ENCODE measurements at regions not wholly inside any gene's neighbourhood (a gene's known extent, or its start where the extent isn't known, plus 50 kb on each side); places are given as distances from the start of the nearest gene placed in this dataset.

DNA sequence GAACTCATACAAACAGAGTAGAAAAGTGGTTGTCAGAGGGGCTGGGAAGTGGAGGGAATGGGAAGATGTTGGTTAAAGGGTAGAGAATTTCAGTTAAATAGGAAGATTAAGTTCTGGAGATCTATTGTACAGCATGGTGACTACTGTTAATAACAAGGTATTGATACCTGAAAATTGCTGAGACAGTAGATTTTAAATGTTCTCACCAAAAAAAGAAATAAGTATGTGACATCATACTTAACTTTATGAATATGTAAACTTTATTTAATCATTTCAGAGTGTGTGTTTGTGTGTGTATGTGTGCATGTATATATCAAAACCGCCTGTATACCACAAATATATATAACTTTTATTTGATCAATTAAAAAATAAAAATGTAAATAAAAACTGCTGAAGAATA, 896.4 kb downstream of the TFAP2A start:
- H3K4me1 ChIP-seq (ENCODE audit: insufficient read depth, low read length), result peaks cover 8% of the 10 kb centered on the region; the same call in 1 of the 2 replicates
- H3K27me3 ChIP-seq (ENCODE audit: insufficient read depth, low read length), result no peaks in the 10 kb centered on the region
- H3K9ac ChIP-seq (ENCODE audit: low read depth, low read length), result no peak overlapping the region
- no peak overlapping the region for H3K27ac ChIP-seq (ENCODE audit: low read length)
- no peak overlapping the region for H3K4me3 ChIP-seq (ENCODE audit: low read length)
- H3K9me3 ChIP-seq (ENCODE audit: insufficient read depth, low read depth, low read length), result no peaks in the 10 kb centered on the region
- H3K36me3 ChIP-seq (ENCODE audit: insufficient read depth, low read depth, low read length), result no peaks in the 10 kb centered on the region

GRCh38 chr6:9517806-9518205, 897.1 kb downstream of the TFAP2A start:
- Histone ChIP-seq H3K36me3 (ENCODE audit: insufficient read depth, low read depth, low read length) (no peaks in the 10 kb centered on the region), H3K9ac (ENCODE audit: low read depth, low read length) (no peak overlapping the region), H3K27ac (ENCODE audit: low read length) (no peak overlapping the region), H3K27me3 (ENCODE audit: insufficient read depth, low read length) (no peaks in the 10 kb centered on the region), H3K4me3 (ENCODE audit: low read length) (no peak overlapping the region), H3K9me3 (ENCODE audit: insufficient read depth, low read depth, low read length) (no peaks in the 10 kb centered on the region), H3K4me1 (ENCODE audit: insufficient read depth, low read length) (peaks cover 8% of the 10 kb centered on the region; the same call in 1 of the 2 replicates)

DNA sequence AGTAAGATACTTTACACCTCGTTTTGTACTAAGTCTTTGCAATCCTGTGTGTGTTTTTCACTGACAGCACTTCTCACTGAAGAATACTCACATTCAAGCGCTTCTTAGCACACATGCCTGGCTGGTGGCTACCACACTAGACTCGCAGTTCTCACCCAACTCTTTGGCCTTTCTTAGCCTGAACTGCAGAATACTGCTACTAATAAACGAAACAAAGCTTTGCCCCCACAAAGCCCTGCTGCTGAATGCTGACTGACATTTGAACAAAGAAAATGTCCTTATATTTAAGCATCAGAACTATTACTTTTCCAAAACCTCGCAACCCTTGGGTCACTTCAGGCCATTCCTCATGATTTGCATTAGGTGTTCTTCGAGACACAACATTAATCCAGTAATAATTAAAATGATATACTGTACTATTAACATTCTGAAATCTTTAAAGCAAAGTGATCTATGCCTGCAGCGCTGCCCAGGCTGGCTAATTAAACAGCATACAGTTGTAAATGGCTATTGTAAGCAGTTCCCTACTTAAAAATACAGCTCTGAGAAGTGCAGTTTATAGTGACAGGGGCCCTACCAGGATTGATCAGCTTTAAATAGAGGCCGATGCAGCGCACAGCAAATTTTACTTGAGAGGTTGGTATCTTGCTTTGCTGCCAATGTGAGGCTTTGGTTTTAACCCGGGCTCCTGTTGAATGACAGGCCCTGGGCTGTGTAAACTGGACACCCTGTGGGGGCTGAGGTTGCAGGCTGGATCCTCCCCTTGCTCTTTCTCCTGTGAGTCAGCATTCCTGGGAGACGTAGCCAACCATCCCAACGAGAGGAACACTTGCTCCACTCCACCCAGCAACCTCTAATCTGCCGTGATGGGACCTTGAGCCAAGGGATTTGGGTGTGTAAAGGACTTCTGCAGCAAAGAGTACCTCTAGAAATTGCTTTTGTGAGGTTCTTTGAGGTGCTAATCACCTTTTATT, 899.0 kb downstream of the TFAP2A start:
- peaks cover 8% of the 10 kb centered on the region; the same call in 1 of the 2 replicates for H3K4me1 ChIP-seq (ENCODE audit: insufficient read depth, low read length)
- no peaks in the 10 kb centered on the region for H3K27me3 ChIP-seq (ENCODE audit: insufficient read depth, low read length)
- no peak overlapping the region for H3K9ac ChIP-seq (ENCODE audit: low read depth, low read length)
- no peak overlapping the region for H3K27ac ChIP-seq (ENCODE audit: low read length)
- H3K9me3 ChIP-seq (ENCODE audit: insufficient read depth, low read depth, low read length), result no peaks in the 10 kb centered on the region
- H3K4me3 ChIP-seq (ENCODE audit: low read length), result no peak overlapping the region
- H3K36me3 ChIP-seq (ENCODE audit: insufficient read depth, low read depth, low read length), result no peaks in the 10 kb centered on the region

DNA sequence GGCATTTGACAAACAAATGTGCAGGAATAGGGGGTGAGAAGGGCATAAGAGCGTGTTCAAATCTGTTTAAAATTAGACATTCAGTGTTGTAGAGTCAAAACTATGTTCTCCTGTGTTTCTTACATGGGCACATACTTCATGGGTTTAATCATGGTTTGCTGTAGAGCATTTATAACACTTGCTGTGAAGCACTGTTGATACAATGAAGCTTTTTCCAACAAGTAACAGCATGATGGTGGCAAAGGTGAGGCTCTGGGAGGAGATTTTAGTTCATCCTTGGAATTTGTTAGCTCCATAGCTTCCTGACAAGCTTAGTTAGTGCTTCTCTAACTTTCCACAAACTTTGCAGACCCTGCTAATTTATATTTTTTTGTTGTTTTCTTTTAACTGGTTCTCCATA, 900.7 kb downstream of the TFAP2A start:
- Histone ChIP-seq H3K9me3 (ENCODE audit: insufficient read depth, low read depth, low read length) (no peaks in the 10 kb centered on the region), H3K4me1 (ENCODE audit: insufficient read depth, low read length) (peaks cover 8% of the 10 kb centered on the region; the same call in 1 of the 2 replicates), H3K9ac (ENCODE audit: low read depth, low read length) (no peak overlapping the region), H3K36me3 (ENCODE audit: insufficient read depth, low read depth, low read length) (no peaks in the 10 kb centered on the region), H3K27ac (ENCODE audit: low read length) (no peak overlapping the region), H3K27me3 (ENCODE audit: insufficient read depth, low read length) (no peaks in the 10 kb centered on the region), H3K4me3 (ENCODE audit: low read length) (no peak overlapping the region)

DNA sequence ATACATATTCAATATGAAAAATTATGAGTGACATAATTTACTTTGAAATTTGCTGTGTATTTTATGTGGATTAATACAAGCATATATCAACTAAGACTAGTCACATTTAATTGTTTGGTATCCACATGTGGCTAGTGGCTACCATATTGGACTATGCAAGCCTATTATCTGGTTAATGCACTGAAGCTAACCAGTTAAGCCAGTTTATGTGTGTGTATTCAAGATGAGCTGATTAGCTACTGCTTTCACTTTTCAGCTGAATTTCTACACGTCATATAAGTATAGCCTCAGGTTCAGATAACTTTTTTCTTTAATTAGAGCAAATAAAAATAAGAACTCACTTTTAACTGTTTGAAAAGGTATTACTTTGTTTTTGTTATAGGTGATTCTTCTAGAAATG, 903.7 kb downstream of the TFAP2A start:
- Histone ChIP-seq H3K9ac (ENCODE audit: low read depth, low read length) (no peak overlapping the region), H3K9me3 (ENCODE audit: insufficient read depth, low read depth, low read length) (no peaks in the 10 kb centered on the region), H3K4me3 (ENCODE audit: low read length) (no peak overlapping the region), H3K36me3 (ENCODE audit: insufficient read depth, low read depth, low read length) (no peaks in the 10 kb centered on the region), H3K27me3 (ENCODE audit: insufficient read depth, low read length) (no peaks in the 10 kb centered on the region), H3K27ac (ENCODE audit: low read length) (no peak overlapping the region), H3K4me1 (ENCODE audit: insufficient read depth, low read length) (peaks cover 5% of the 10 kb centered on the region; the same call in 1 of the 2 replicates)

GRCh38 chr6:9507136-9507895, 907.6 kb downstream of the TFAP2A start:
- Histone ChIP-seq H3K9ac (ENCODE audit: low read depth, low read length) (no peak overlapping the region), H3K27ac (ENCODE audit: low read length) (no peak overlapping the region), H3K9me3 (ENCODE audit: insufficient read depth, low read depth, low read length) (no peaks in the 10 kb centered on the region), H3K4me3 (ENCODE audit: low read length) (no peak overlapping the region), H3K4me1 (ENCODE audit: insufficient read depth, low read length) (peaks cover 11% of the 10 kb centered on the region; the same call in 1 of the 2 replicates), H3K36me3 (ENCODE audit: insufficient read depth, low read depth, low read length) (no peaks in the 10 kb centered on the region), H3K27me3 (ENCODE audit: insufficient read depth, low read length) (no peaks in the 10 kb centered on the region)

- Histone ChIP-seq H3K36me3 (ENCODE audit: insufficient read depth, low read depth, low read length) (no peaks in the 10 kb centered on the region), H3K9ac (ENCODE audit: low read depth, low read length) (no peak overlapping the region), H3K27ac (ENCODE audit: low read length) (no peak overlapping the region), H3K9me3 (ENCODE audit: insufficient read depth, low read depth, low read length) (no peaks in the 10 kb centered on the region), H3K27me3 (ENCODE audit: insufficient read depth, low read length) (no peaks in the 10 kb centered on the region), H3K4me3 (ENCODE audit: low read length) (no peak overlapping the region), H3K4me1 (ENCODE audit: insufficient read depth, low read length) (peaks cover 11% of the 10 kb centered on the region; the same call in 1 of the 2 replicates)
Observed at GRCh38 chr6:9504191-9504590, 910.7 kb downstream of the TFAP2A start.

DNA sequence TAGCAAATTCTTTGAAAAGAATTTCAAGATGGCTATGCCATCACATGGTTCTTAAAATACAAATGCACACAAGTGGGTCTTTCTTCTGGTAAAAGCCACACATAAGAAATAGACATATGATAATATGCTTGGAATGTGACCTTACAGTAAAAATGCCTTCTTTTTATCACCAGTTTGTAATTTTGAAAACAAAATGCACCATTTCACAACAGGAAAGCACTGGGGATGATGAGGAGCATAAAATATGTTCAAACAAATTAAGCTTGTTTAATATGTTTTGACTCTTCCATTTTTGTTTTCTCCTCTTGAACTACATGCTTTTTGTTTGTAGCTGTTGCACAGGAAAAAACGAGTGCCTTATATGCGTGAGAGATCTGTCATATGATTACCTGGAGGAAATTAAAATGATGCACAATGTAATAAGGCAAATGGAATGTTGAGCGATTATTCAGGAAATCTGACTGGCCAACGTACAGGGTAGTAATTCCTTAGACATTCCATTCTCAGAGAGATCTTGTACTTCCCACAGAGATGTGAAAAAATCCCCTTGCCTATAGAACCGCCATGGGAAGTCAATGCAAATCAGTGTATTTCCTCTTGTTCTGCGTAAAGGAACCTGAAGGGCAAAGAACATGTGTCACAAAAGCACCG, 911.6 kb downstream of the TFAP2A start:
- Histone ChIP-seq H3K36me3 (ENCODE audit: insufficient read depth, low read depth, low read length) (no peaks in the 10 kb centered on the region), H3K4me3 (ENCODE audit: low read length) (no peak overlapping the region), H3K27ac (ENCODE audit: low read length) (peak overlapping the region; percentile 32), H3K4me1 (ENCODE audit: insufficient read depth, low read length) (peaks cover 11% of the 10 kb centered on the region; the same call in 1 of the 2 replicates), H3K27me3 (ENCODE audit: insufficient read depth, low read length) (no peaks in the 10 kb centered on the region), H3K9ac (ENCODE audit: low read depth, low read length) (no peak overlapping the region), H3K9me3 (ENCODE audit: insufficient read depth, low read depth, low read length) (no peaks in the 10 kb centered on the region)

- Histone ChIP-seq H3K27me3 (ENCODE audit: insufficient read depth, low read length) (no peaks in the 10 kb centered on the region), H3K36me3 (ENCODE audit: insufficient read depth, low read depth, low read length) (no peaks in the 10 kb centered on the region), H3K27ac (ENCODE audit: low read length) (no peak overlapping the region), H3K9me3 (ENCODE audit: insufficient read depth, low read depth, low read length) (0 out of 2 replicates have a peak, but pooled peaks cover 4% of the 10 kb centered on the region), H3K4me1 (ENCODE audit: insufficient read depth, low read length) (peaks cover 11% of the 10 kb centered on the region; the same call in 1 of the 2 replicates), H3K9ac (ENCODE audit: low read depth, low read length) (no peak overlapping the region), H3K4me3 (ENCODE audit: low read length) (no peak overlapping the region)
Observed at GRCh38 chr6:9499709-9500108, 915.2 kb downstream of the TFAP2A start.

GRCh38 chr6:9496837-9497236, 918.0 kb downstream of the TFAP2A start:
- Histone ChIP-seq H3K27ac (ENCODE audit: low read length) (no peak overlapping the region), H3K36me3 (ENCODE audit: insufficient read depth, low read depth, low read length) (no peaks in the 10 kb centered on the region)

DNA sequence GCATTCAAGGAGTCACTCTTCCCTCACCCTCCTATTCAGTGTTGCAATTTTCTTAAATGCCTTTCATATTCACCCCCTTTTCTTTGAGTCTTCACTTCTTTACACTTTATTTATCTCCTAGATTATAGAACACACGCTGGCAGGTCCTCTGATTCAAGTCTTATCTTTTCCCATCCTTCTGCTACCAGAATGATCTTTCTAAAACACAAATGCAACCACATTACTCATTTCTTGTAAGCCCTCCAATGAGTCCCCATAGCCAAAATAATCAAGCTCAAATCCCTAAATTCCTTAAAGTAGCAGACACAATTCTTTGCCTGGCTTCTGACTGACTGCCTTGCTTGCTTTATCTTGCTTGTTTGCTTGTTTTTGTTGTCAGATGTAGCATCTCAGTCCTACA, 920.0 kb downstream of the TFAP2A start:
- Histone ChIP-seq H3K9ac (ENCODE audit: low read depth, low read length) (no peak overlapping the region), H3K27me3 (ENCODE audit: insufficient read depth, low read length) (no peaks in the 10 kb centered on the region), H3K9me3 (ENCODE audit: insufficient read depth, low read depth, low read length) (0 out of 2 replicates have a peak, but pooled peaks cover 4% of the 10 kb centered on the region), H3K27ac (ENCODE audit: low read length) (no peak overlapping the region), H3K4me3 (ENCODE audit: low read length) (no peak overlapping the region), H3K36me3 (ENCODE audit: insufficient read depth, low read depth, low read length) (no peaks in the 10 kb centered on the region), H3K4me1 (ENCODE audit: insufficient read depth, low read length) (no peaks in the 10 kb centered on the region)

More at GRCh38 chr6:9496837-9497236, 918.0 kb downstream of the TFAP2A start:
- Histone ChIP-seq H3K27me3 (ENCODE audit: insufficient read depth, low read length) (no peaks in the 10 kb centered on the region), H3K4me3 (ENCODE audit: low read length) (no peak overlapping the region), H3K9ac (ENCODE audit: low read depth, low read length) (no peak overlapping the region), H3K9me3 (ENCODE audit: insufficient read depth, low read depth, low read length) (0 out of 2 replicates have a peak, but pooled peaks cover 4% of the 10 kb centered on the region), H3K4me1 (ENCODE audit: insufficient read depth, low read length) (no peaks in the 10 kb centered on the region)
